HUES6 (cell line): ENCODE measurements at regions not wholly inside any gene's neighbourhood (a gene's known extent, or its start where the extent isn't known, plus 50 kb on each side); places are given as distances from the start of the nearest gene placed in this dataset.
"Not testable (repeated sequence)": the region's sequence is repeated elsewhere in the genome, so short reads cannot be mapped to it uniquely, and the experiment has no call there.

Experiments
- H3K27ac ChIP-seq: 2 replicates; pipeline ENCODE4 v1.7.0; 2013; ENCODE audit warnings: low read depth, mild to moderate bottlenecking, low read length, inconsistent platforms
- H3K27me3 ChIP-seq: 2 replicates; pipeline ENCODE4 v1.6.1; 2013; ENCODE audit warnings: low read length; ENCODE audit not compliant: control insufficient read depth, insufficient read depth
- H3K36me3 ChIP-seq: 2 replicates; pipeline ENCODE4 v1.6.1; 2013; ENCODE audit warnings: low read length; ENCODE audit not compliant: control insufficient read depth, insufficient read depth
- H3K4me1 ChIP-seq: 2 replicates; pipeline ENCODE4 v1.6.1; 2013; ENCODE audit warnings: low read length; ENCODE audit not compliant: control insufficient read depth, insufficient read depth
- H3K4me3 ChIP-seq: 2 replicates; pipeline ENCODE4 v1.5.1; 2013; ENCODE audit warnings: low read depth, low read length
- H3K9ac ChIP-seq: one replicate; pipeline ENCODE4 v1.6.1; 2013; ENCODE audit warnings: mild to moderate bottlenecking, low read length
- H3K9me3 ChIP-seq: 2 replicates; pipeline ENCODE4 v1.6.1; 2013; ENCODE audit warnings: low read depth, low read length; ENCODE audit not compliant: control insufficient read depth, insufficient read depth

DNA sequence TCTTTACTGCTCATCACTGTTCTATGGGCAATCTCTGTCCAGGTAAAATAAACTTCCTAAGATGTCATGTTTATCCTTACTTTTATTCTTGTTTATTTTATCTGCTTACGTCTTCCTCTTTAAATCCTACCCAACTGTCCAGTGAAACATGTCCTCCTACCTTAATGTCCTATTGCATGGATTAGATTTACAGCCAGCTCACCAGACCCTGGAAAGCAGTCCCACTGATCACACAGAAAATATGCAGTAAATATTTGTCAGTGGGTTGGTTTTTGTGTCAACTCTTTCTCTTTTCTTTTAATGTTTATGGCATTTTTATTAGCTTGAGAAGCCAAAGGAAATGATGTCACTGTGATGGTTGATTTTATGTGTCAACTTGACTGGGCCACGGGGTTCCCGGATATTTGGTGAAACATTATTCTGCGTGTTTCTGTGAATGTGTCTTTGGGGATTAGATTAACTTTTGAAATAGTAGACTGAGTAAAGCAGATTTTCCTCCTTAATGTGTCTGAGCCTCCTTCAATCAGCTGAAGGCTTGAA lies 258.3 kb downstream of the SRGAP2C start:
- Histone ChIP-seq H3K4me1 (no peaks in the 10 kb centered on the region), H3K27me3 (no peaks in the 10 kb centered on the region), H3K9me3 (no peaks in the 10 kb centered on the region), H3K27ac (no peak overlapping the region), H3K4me3 (no peak overlapping the region), H3K9ac (no peak overlapping the region), H3K36me3 (no peaks in the 10 kb centered on the region)

DNA sequence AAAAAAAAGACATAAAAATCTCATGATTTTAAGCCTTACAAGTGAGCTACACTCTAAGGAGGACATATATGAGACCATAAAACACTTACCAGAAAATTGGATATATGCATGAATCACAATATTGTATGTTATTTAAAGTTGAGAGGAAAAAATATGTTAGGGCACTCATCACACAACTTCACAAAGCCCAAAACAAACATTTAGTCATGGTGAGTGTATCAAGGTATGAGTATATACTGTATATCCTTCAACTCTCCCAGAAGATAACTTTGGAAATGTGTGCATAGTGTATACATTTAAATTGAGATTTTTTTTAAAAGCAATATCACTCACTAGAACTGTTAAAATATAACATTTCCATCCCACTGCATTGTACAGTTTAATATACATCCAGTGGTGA lies 259.3 kb downstream of the SRGAP2C start:
- Histone ChIP-seq H3K9me3 (no peaks in the 10 kb centered on the region), H3K4me3 (no peak overlapping the region), H3K27me3 (no peaks in the 10 kb centered on the region), H3K4me1 (no peaks in the 10 kb centered on the region), H3K36me3 (no peaks in the 10 kb centered on the region), H3K27ac (no peak overlapping the region), H3K9ac (no peak overlapping the region)

GRCh38 chr1:121445679-121446078 lies 260.9 kb downstream of the SRGAP2C start:
- Histone ChIP-seq H3K9ac (no peak overlapping the region), H3K9me3 (no peaks in the 10 kb centered on the region), H3K4me1 (no peaks in the 10 kb centered on the region), H3K36me3 (no peaks in the 10 kb centered on the region), H3K27ac (no peak overlapping the region), H3K27me3 (no peaks in the 10 kb centered on the region), H3K4me3 (no peak overlapping the region)

GRCh38 chr1:121447280-121447923 lies 262.6 kb downstream of the SRGAP2C start:
- not testable (repeated sequence) for H3K27ac ChIP-seq, H3K4me3 ChIP-seq, H3K4me1 ChIP-seq, H3K36me3 ChIP-seq, H3K9me3 ChIP-seq, H3K27me3 ChIP-seq, H3K9ac ChIP-seq

DNA sequence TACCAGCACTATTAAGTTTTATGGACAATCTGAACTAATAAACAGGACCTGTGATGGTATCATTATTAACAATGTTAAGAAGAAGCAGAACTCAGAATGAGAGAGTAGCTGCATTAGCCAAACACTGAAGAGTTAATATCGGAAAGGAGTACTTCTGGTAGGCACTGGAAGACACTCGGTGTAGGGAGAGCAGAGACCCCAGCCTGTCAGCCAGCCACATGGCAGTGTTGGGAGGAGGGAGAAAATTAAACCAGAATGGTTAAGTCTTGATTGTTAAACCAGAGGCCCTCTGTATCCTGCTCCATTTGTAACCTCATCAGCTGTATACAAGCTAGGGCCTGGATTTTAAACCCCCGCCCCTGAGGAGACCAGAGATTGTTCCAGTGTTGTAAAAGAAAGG lies 263.3 kb downstream of the SRGAP2C start:
- H3K27me3 ChIP-seq, H3K4me1 ChIP-seq, H3K36me3 ChIP-seq, H3K9ac ChIP-seq, H3K4me3 ChIP-seq, H3K9me3 ChIP-seq, H3K27ac ChIP-seq: not testable (repeated sequence)

DNA sequence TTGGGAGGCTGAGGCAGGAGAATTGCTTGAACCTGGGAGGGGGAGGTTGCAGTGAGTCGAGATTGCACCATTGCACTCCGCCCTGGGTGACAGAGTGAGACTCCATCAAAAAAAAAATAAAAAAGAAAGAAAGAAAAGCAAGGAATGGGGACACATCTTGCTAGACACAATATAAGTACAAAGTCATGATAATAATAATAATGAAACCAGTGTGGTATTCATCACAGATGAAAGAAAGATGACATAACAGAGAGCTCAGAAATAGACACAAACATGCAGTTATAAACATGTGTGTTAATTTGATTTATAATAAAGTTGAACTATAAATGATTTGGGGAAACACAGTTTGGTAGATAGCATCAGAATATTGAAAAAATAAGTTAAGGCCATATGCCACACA lies 264.1 kb downstream of the SRGAP2C start:
- Histone ChIP-seq H3K9me3 (no peaks in the 10 kb centered on the region), H3K4me3 (no peak overlapping the region), H3K36me3 (no peaks in the 10 kb centered on the region), H3K9ac (no peak overlapping the region), H3K27ac (no peak overlapping the region), H3K4me1 (no peaks in the 10 kb centered on the region), H3K27me3 (no peaks in the 10 kb centered on the region)

- Histone ChIP-seq H3K27me3 (no peaks in the 10 kb centered on the region), H3K4me1 (no peaks in the 10 kb centered on the region), H3K4me3 (no peak overlapping the region), H3K27ac (no peak overlapping the region), H3K9ac (no peak overlapping the region), H3K9me3 (no peaks in the 10 kb centered on the region), H3K36me3 (no peaks in the 10 kb centered on the region)
These were observed 267.7 kb downstream of the SRGAP2C start for GRCh38 chr1:121452484-121452883.

GRCh38 chr1:121458291-121459048 lies 273.7 kb downstream of the SRGAP2C start:
- no peak overlapping the region for H3K9ac ChIP-seq
- H3K27ac ChIP-seq: no peak overlapping the region
- H3K4me3 ChIP-seq: no peak overlapping the region
- H3K27me3 ChIP-seq: no peaks in the 10 kb centered on the region
- H3K36me3 ChIP-seq: no peaks in the 10 kb centered on the region
- H3K4me1 ChIP-seq: no peaks in the 10 kb centered on the region
- no peaks in the 10 kb centered on the region for H3K9me3 ChIP-seq

DNA sequence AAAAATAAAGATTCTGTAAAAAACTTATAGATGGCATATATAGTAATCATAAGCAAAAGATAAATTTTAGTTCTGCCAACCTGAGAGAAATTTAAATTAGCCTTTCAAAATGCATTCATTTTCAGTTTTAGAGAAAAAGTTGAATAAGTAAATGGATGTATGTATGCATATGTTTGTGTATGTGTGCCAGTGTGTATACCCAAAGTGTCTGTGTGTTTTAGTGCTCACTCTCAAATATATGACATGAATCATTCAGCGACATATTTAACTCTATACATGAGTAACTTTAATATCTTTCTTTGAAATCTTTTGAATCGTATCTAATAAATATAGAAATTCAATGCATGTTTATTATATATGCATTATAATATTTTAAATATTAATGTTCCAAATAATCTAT lies 274.5 kb downstream of the SRGAP2C start:
- Histone ChIP-seq H3K9ac (no peak overlapping the region), H3K27ac (no peak overlapping the region), H3K4me3 (no peak overlapping the region), H3K4me1 (no peaks in the 10 kb centered on the region), H3K36me3 (no peaks in the 10 kb centered on the region), H3K27me3 (no peaks in the 10 kb centered on the region), H3K9me3 (no peaks in the 10 kb centered on the region)

GRCh38 chr1:121469395-121469794 lies 284.6 kb downstream of the SRGAP2C start:
- H3K27me3 ChIP-seq, H3K36me3 ChIP-seq, H3K4me1 ChIP-seq, H3K9ac ChIP-seq, H3K27ac ChIP-seq, H3K4me3 ChIP-seq: not testable (repeated sequence)
- H3K9me3 ChIP-seq: peaks cover 17% of the 10 kb centered on the region

DNA sequence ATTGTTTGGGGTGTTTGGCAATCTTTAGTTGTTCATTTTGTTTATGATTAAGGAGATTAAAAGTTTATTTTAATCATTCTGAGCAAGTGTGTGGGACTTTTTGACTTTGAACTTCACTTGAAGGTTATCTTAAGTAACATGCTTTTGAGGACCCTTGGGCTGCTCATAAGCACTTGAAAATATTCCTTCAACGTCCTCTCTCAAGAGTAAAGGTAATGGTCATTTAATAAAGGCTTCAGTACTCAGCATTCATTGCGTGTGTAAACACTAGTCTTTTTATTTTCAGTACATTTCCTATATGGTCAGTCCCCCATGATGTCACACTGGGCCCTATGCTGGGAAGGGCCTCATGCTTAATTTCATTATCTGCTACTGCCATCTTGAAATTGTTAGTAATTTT lies 285.6 kb downstream of the SRGAP2C start:
- H3K4me1 ChIP-seq, H3K27me3 ChIP-seq, H3K36me3 ChIP-seq, H3K27ac ChIP-seq, H3K9ac ChIP-seq, H3K4me3 ChIP-seq: not testable (repeated sequence)
- H3K9me3 ChIP-seq: peaks cover 17% of the 10 kb centered on the region
